ENCODE measurements at regions not wholly inside any gene's neighbourhood (a gene's known extent, or its start where the extent isn't known, plus 50 kb on each side); places are given as distances from the start of the nearest gene placed in this dataset.

DNA sequence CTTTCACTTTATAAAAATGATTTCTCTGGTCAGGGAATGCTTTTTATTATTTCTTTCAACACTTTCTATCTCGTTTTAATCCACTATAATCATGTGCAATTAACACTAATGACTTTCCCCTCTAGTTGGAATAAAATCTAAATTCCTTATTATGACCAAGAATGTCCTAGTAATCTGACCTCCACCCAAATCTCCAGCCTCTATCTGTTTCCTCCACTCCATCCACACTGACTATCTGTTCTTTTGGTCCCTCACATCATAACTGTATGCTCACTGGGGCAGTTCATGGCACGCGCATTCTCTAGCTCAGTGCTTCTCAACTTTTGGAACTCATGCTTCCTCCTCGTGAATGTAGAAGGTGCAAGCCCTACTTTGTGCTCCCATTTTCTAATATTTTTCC, 244.7 kb downstream of the POSTN start:
- Histone ChIP-seq H3K36me3 (ENCODE audit: insufficient read depth) (no peaks in the 10 kb centered on the region), H3K4me3 (ENCODE audit: low read depth, low read length) (no peak overlapping the region), H3K4me1 (ENCODE audit: insufficient read depth) (no peaks in the 10 kb centered on the region), H3K27ac (ENCODE audit: low read depth) (no peak overlapping the region)
- WGBS = 91% methylated on average over 4 of the region's 4 CpGs
- DNase-seq (ENCODE audit: extremely low spot score) = no peak

DNA sequence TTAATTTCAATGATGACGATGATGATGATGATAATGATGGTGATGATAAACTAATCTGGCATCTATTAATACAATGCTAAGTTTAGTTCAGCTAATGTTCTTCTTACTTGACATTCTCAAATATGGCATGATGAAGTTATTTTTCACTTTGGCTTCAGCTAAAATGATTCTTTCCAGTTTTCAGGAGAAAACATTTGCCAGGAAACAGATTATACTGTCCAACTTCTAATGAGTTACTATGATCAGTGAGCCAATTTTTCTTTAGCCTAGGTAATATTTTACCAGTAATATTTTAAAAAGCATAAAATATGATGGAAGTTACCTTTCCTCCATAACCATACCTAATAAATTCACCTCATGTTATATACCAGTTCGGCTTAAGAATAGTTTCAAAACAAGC, 245.7 kb upstream of the CSNK1A1L start:
- Histone ChIP-seq H3K4me3 (ENCODE audit: low read depth, low read length) (no peak overlapping the region), H3K27ac (ENCODE audit: low read depth) (no peak overlapping the region), H3K4me1 (ENCODE audit: insufficient read depth) (no peaks in the 10 kb centered on the region), H3K36me3 (ENCODE audit: insufficient read depth) (no peaks in the 10 kb centered on the region)
- 94% methylated on average over 2 of the region's 2 CpGs for WGBS
- DNase-seq (ENCODE audit: extremely low spot score) = no peak

- 80% methylated on average over 4 of the region's 4 CpGs for WGBS
- Histone ChIP-seq H3K4me1 (ENCODE audit: insufficient read depth) (no peaks in the 10 kb centered on the region), H3K36me3 (ENCODE audit: insufficient read depth) (no peaks in the 10 kb centered on the region), H3K4me3 (ENCODE audit: low read depth, low read length) (no peak overlapping the region), H3K27ac (ENCODE audit: low read depth) (no peak overlapping the region)
- no peak for DNase-seq (ENCODE audit: extremely low spot score)
Observed at GRCh38 chr13:37349916-37350315, 244.5 kb upstream of the CSNK1A1L start.

- WGBS = 52% methylated on average over 3 of the region's 3 CpGs
- no peaks in the 10 kb centered on the region for H3K4me1 ChIP-seq (ENCODE audit: insufficient read depth)
- no peak overlapping the region for H3K27ac ChIP-seq (ENCODE audit: low read depth)
- H3K4me3 ChIP-seq (ENCODE audit: low read depth, low read length) = no peak overlapping the region
- no peaks in the 10 kb centered on the region for H3K36me3 ChIP-seq (ENCODE audit: insufficient read depth)
- no peak for DNase-seq (ENCODE audit: extremely low spot score)
Observed at GRCh38 chr13:37348916-37349643, 243.6 kb upstream of the CSNK1A1L start.

GRCh38 chr13:37345869-37346268, 240.4 kb upstream of the CSNK1A1L start:
- DNase-seq (ENCODE audit: extremely low spot score) = no peak
- WGBS = 16% methylated on average over 1 of the region's 1 CpG
- H3K4me1 ChIP-seq (ENCODE audit: insufficient read depth) = no peaks in the 10 kb centered on the region
- H3K4me3 ChIP-seq (ENCODE audit: low read depth, low read length) = no peak overlapping the region
- H3K27ac ChIP-seq (ENCODE audit: low read depth) = no peak overlapping the region
- H3K36me3 ChIP-seq (ENCODE audit: insufficient read depth) = no peaks in the 10 kb centered on the region

- Histone ChIP-seq H3K4me3 (ENCODE audit: low read depth, low read length) (no peak overlapping the region), H3K27ac (ENCODE audit: low read depth) (no peak overlapping the region), H3K36me3 (ENCODE audit: insufficient read depth) (no peaks in the 10 kb centered on the region), H3K4me1 (ENCODE audit: insufficient read depth) (no peaks in the 10 kb centered on the region)
- WGBS = 67% methylated on average over 5 of the region's 5 CpGs
- no peak for DNase-seq (ENCODE audit: extremely low spot score)
Observed at GRCh38 chr13:37345391-37345790, 239.9 kb upstream of the CSNK1A1L start.

DNA sequence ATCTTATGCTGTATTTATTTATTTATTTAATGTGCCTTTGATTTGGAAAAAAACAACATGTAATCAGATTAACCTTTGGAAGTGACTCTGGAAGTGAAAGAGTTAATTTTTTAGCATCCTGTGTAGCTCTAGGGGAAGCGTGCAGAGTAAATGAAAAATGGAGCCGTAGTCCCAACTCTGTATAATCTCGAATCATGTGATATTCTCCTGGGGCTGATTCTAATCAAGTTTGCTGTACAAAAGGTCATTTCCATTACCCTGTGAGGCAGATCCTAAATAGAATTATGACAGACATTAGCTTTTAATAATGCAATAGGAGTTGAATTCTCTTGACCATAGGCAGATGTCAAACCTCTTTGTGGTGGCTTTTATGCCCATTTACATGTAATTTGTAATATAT, 238.6 kb upstream of the CSNK1A1L start:
- H3K36me3 ChIP-seq (ENCODE audit: insufficient read depth) = no peaks in the 10 kb centered on the region
- DNase-seq (ENCODE audit: extremely low spot score) = no peak
- no peaks in the 10 kb centered on the region for H3K4me1 ChIP-seq (ENCODE audit: insufficient read depth)
- H3K4me3 ChIP-seq (ENCODE audit: low read depth, low read length) = no peak overlapping the region
- H3K27ac ChIP-seq (ENCODE audit: low read depth) = no peak overlapping the region
- WGBS = 36% methylated on average over 3 of the region's 3 CpGs

GRCh38 chr13:37342205-37342604, 236.7 kb upstream of the CSNK1A1L start:
- H3K36me3 ChIP-seq (ENCODE audit: insufficient read depth) = no peaks in the 10 kb centered on the region
- H3K27ac ChIP-seq (ENCODE audit: low read depth) = no peak overlapping the region
- DNase-seq (ENCODE audit: extremely low spot score) = no peak
- H3K4me3 ChIP-seq (ENCODE audit: low read depth, low read length) = no peak overlapping the region
- 96% methylated on average over 6 of the region's 6 CpGs for WGBS
- no peaks in the 10 kb centered on the region for H3K4me1 ChIP-seq (ENCODE audit: insufficient read depth)

DNA sequence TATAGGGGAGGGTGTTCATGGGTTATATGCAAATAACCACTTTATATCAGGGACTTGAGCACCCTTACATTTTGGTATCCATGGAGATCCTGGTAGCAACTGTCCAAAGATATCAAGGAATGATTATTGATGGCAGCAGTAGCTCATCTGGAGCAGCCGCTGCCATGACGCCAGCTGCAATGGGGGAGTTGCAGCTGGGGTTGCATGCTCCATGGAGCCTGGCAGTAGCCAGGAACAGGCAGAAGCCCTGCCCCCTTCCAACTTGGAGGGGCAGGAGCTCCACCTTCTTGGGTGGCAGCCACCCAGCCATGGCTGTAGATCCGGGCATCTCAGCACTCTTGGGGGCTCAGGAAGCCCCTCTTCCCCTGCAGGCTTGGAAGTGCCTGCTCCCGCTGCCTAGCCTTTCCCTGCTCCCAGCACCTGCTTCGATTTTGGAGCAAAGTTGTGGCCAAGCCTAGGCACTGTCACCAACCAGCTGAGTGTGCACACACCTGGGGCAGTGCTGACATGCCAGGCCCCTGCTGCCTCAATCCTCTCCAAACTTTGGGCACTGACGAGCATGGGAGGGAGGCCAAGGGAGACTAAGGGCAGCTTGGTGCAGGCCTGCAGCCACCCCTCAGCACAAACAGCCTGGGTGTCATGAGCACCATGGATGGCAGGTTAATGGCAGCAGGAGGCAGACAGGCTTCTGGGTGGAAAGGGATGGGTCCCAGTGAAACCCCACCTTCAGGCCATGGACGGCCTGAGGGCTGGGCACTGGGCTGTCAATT, 235.6 kb upstream of the CSNK1A1L start:
- no peak for DNase-seq (ENCODE audit: extremely low spot score)
- Histone ChIP-seq H3K4me1 (ENCODE audit: insufficient read depth) (no peaks in the 10 kb centered on the region), H3K27ac (ENCODE audit: low read depth) (no peak overlapping the region), H3K36me3 (ENCODE audit: insufficient read depth) (no peaks in the 10 kb centered on the region), H3K4me3 (ENCODE audit: low read depth, low read length) (no peak overlapping the region)
- WGBS = 82% methylated on average over 7 of the region's 7 CpGs

DNA sequence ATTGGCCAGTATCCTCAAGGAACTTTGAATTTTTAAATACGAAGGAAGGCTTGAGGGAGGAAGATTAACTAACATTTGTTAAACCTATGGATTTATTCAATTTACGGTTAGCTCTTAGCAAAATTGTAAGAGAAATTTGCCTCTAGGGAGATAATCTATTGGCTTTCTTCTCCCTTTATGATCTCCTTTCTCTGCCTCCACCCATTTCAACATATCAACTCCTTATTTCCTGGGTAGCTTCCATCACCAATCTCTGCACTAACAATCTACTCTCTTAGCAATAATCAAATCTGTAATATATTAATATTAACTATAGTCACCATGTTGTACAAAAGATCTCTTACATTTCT, 233.9 kb upstream of the CSNK1A1L start:
- DNase-seq (ENCODE audit: extremely low spot score) = no peak
- WGBS = 80% methylated on average over 2 of the region's 2 CpGs

DNA sequence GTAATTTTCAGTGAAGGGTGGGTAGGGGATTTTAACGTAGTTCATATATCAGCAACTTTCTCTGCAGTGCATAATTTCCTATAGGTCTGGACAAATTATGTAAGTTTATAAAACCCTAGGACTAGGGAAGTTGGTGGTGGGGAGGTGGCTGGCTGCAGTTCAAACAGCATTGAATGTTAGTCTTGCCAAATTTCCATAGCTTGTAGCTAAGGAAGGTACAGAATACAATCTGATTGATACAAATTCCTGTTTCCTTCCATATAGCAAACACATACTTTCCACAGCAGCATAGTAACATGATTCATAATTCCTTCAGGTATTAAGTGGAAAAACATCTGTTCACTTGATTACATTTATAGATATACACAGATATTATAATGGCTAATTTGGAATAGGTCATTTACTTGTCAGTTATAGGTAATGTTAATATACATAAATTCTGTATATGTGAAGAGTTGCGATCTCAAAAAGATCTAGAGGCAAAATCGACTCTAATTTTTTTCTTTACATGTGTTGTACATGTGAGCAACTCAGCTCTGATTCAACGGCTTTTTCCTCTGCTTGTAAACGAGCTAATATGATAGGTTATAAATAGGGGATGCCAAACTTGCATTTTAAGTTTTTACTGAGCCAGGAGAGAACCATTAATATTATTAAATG, 233.4 kb upstream of the CSNK1A1L start:
- DNase-seq (ENCODE audit: extremely low spot score) = no peak
- no peak overlapping the region for H3K27ac ChIP-seq (ENCODE audit: low read depth)
- H3K4me1 ChIP-seq (ENCODE audit: insufficient read depth) = no peaks in the 10 kb centered on the region
- no peak overlapping the region for H3K4me3 ChIP-seq (ENCODE audit: low read depth, low read length)
- no peaks in the 10 kb centered on the region for H3K36me3 ChIP-seq (ENCODE audit: insufficient read depth)
- 61% methylated on average over 5 of the region's 5 CpGs for WGBS

More for the DNA sequence above, 233.9 kb upstream of the CSNK1A1L start:
- no peaks in the 10 kb centered on the region for H3K36me3 ChIP-seq (ENCODE audit: insufficient read depth)
- no peaks in the 10 kb centered on the region for H3K4me1 ChIP-seq (ENCODE audit: insufficient read depth)
- no peak overlapping the region for H3K27ac ChIP-seq (ENCODE audit: low read depth)
- H3K4me3 ChIP-seq (ENCODE audit: low read depth, low read length) = no peak overlapping the region

DNA sequence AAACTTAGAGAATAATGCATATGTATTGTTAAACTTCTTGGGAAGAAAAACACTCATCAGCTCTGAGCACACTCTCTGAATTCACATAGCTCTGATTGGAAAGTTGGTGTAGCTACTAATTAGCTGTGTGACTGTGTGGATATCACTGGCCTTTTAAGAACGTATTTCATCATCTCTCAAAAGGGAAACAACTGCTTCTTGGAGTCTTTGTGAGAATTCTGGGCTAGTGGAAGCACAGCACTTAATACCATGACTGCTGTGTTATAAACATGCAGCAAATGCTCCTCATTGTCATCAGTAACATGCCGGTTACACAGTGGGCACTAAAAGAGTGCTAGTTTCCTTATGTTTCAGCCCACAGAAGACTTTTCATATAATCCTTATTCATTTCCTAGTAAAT, 220.9 kb upstream of the CSNK1A1L start:
- Histone ChIP-seq H3K27ac (ENCODE audit: low read depth) (no peak overlapping the region), H3K4me3 (ENCODE audit: low read depth, low read length) (no peak overlapping the region), H3K4me1 (ENCODE audit: insufficient read depth) (no peaks in the 10 kb centered on the region), H3K36me3 (ENCODE audit: insufficient read depth) (no peaks in the 10 kb centered on the region)
- WGBS = 44% methylated on average over 2 of the region's 2 CpGs
- no peak for DNase-seq (ENCODE audit: extremely low spot score)

- no peak for DNase-seq (ENCODE audit: extremely low spot score)
Observed at GRCh38 chr13:37319031-37319443, 213.6 kb upstream of the CSNK1A1L start.

GRCh38 chr13:37316935-37317334, 211.5 kb upstream of the CSNK1A1L start:
- Histone ChIP-seq H3K36me3 (ENCODE audit: insufficient read depth) (no peaks in the 10 kb centered on the region), H3K4me3 (ENCODE audit: low read depth, low read length) (no peak overlapping the region), H3K4me1 (ENCODE audit: insufficient read depth) (no peaks in the 10 kb centered on the region), H3K27ac (ENCODE audit: low read depth) (no peak overlapping the region)
- DNase-seq (ENCODE audit: extremely low spot score) = no peak
- 99% methylated on average over 6 of the region's 6 CpGs for WGBS

More at GRCh38 chr13:37319031-37319443, 213.6 kb upstream of the CSNK1A1L start:
- Histone ChIP-seq H3K4me1 (ENCODE audit: insufficient read depth) (no peaks in the 10 kb centered on the region), H3K4me3 (ENCODE audit: low read depth, low read length) (no peak overlapping the region), H3K27ac (ENCODE audit: low read depth) (no peak overlapping the region), H3K36me3 (ENCODE audit: insufficient read depth) (no peaks in the 10 kb centered on the region)
